DOHH2 (cell line): ENCODE measurements at regions not wholly inside any gene's neighbourhood (a gene's known extent, or its start where the extent isn't known, plus 50 kb on each side); places are given as distances from the start of the nearest gene placed in this dataset.

ENCODE experiments used
- EZH2phosphoT487 ChIP-seq: fragments of 200-600 bp; sonication (generic); IDR thresholded peaks from 2 replicates; pipeline ENCODE4 v1.6.1; 2017; ENCODE audit warnings: borderline replicate concordance, mild to moderate bottlenecking, antibody characterized with exemption, low read length, moderate library complexity, mixed read lengths
- TF ChIP-seq, protein P1 (sequence below): fragments of 200-600 bp; sonication (generic); IDR thresholded peaks from one replicate; pipeline ENCODE4 v1.5.1; 2014; ENCODE audit warnings: antibody characterized with exemption, mild to moderate bottlenecking, low read depth, low read length; ENCODE audit not compliant: poor library complexity, severe bottlenecking

DNA sequence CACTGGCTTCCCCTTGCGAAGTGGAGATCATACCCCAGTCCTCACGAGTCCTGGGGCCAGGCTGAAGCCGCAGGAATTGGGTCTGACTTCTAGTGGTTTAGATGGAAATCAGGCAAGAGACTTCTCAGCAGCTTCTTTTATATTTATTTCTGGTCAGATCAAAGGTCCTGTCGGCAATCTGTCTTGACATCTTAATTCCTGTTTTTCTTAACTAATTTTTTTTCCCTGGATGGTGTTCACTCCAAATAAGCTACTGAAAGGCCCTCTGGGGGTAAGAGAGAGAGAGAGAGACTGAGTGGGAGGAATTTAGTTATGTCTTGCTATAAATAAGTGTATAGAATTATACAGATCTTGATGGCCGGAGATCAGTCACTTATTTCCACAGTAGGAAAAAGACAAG lies 698.7 kb upstream of the TBX3 start:
- TF ChIP-seq, protein P1, sequence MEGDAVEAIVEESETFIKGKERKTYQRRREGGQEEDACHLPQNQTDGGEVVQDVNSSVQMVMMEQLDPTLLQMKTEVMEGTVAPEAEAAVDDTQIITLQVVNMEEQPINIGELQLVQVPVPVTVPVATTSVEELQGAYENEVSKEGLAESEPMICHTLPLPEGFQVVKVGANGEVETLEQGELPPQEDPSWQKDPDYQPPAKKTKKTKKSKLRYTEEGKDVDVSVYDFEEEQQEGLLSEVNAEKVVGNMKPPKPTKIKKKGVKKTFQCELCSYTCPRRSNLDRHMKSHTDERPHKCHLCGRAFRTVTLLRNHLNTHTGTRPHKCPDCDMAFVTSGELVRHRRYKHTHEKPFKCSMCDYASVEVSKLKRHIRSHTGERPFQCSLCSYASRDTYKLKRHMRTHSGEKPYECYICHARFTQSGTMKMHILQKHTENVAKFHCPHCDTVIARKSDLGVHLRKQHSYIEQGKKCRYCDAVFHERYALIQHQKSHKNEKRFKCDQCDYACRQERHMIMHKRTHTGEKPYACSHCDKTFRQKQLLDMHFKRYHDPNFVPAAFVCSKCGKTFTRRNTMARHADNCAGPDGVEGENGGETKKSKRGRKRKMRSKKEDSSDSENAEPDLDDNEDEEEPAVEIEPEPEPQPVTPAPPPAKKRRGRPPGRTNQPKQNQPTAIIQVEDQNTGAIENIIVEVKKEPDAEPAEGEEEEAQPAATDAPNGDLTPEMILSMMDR: no peak
- TF ChIP-seq EZH2phosphoT487: no peak
